GM18498 (cell line): ENCODE measurements at regions not wholly inside any gene's neighbourhood (a gene's known extent, or its start where the extent isn't known, plus 50 kb on each side); places are given as distances from the start of the nearest gene placed in this dataset.

Experiments used
- ATAC-seq: cut with Tn5 transposase; IDR thresholded peaks from one replicate; pipeline ENCODE4 v1.9.1; 2021; ENCODE audit warnings: mild to moderate bottlenecking, moderate library complexity; ENCODE audit not compliant: unreplicated experiment

GRCh38 chr16:18059577-18059976 lies 277.0 kb downstream of the NPIPA8 start:
- no peak for ATAC-seq

GRCh38 chr16:18059089-18059488 lies 277.4 kb downstream of the NPIPA8 start:
- no peak for ATAC-seq

GRCh38 chr16:18055411-18055916 lies 281.1 kb downstream of the NPIPA8 start:
- ATAC-seq = no peak

GRCh38 chr16:18050777-18051176 lies 285.8 kb downstream of the NPIPA8 start:
- no peak for ATAC-seq

- ATAC-seq = no peak
Observed at GRCh38 chr16:18050234-18050633, 286.3 kb downstream of the NPIPA8 start.

- ATAC-seq = no peak
Observed at GRCh38 chr16:18049547-18050133, 286.9 kb downstream of the NPIPA8 start.

GRCh38 chr16:18048853-18049546 lies 287.5 kb downstream of the NPIPA8 start:
- no peak for ATAC-seq

GRCh38 chr16:18047761-18048160 lies 288.8 kb downstream of the NPIPA8 start:
- ATAC-seq = no peak

- ATAC-seq = no peak
Observed at GRCh38 chr16:18045356-18045755, 291.2 kb downstream of the NPIPA8 start.

GRCh38 chr16:18041864-18042834 lies 294.4 kb downstream of the NPIPA8 start:
- ATAC-seq = no peak

- no peak for ATAC-seq
Observed at GRCh38 chr16:18039931-18040330, 296.6 kb downstream of the NPIPA8 start.

- no peak for ATAC-seq
Observed at GRCh38 chr16:18037051-18037450, 299.5 kb downstream of the NPIPA8 start.

GRCh38 chr16:18024611-18025010 lies 311.9 kb downstream of the NPIPA8 start:
- ATAC-seq = no peak

- no peak for ATAC-seq
Observed at GRCh38 chr16:18018376-18018775, 318.2 kb downstream of the NPIPA8 start.

GRCh38 chr16:18013863-18014262 lies 322.7 kb downstream of the NPIPA8 start:
- ATAC-seq = no peak

GRCh38 chr16:18008356-18008755 lies 328.2 kb downstream of the NPIPA8 start:
- no peak for ATAC-seq

GRCh38 chr16:18003033-18003432 lies 333.5 kb downstream of the NPIPA8 start:
- no peak for ATAC-seq

- no peak for ATAC-seq
Observed at GRCh38 chr16:17998996-17999395, 337.5 kb downstream of the NPIPA8 start.

GRCh38 chr16:17998550-17998949 lies 338.0 kb downstream of the NPIPA8 start:
- ATAC-seq = no peak

GRCh38 chr16:17994027-17994426 lies 342.5 kb downstream of the NPIPA8 start:
- no peak for ATAC-seq

- no peak for ATAC-seq
Observed at GRCh38 chr16:17992416-17992815, 344.1 kb downstream of the NPIPA8 start.
